ENCODE measurements at regions not wholly inside any gene's neighbourhood (a gene's known extent, or its start where the extent isn't known, plus 50 kb on each side); places are given as distances from the start of the nearest gene placed in this dataset.

GRCh38 chr9:30178610-30179009 is 2205.8 kb upstream of the ACO1 start:
- no peaks in the 10 kb centered on the region for H3K36me3 ChIP-seq (replicated peaks; ENCODE audit: insufficient read depth, low read length)
- H4K20me1 ChIP-seq (ENCODE audit: insufficient read depth, low read length): no peaks in the 10 kb centered on the region
- no peaks in the 10 kb centered on the region for H3K27me3 ChIP-seq (replicated peaks; ENCODE audit: insufficient read depth, low read length)
- H3K79me2 ChIP-seq (ENCODE audit: low read length): no peaks in the 10 kb centered on the region
- H3F3A ChIP-seq (ENCODE audit: insufficient read depth, low read length): no peaks in the 10 kb centered on the region
- H3K27ac ChIP-seq (ENCODE audit: low read length): no peak overlapping the region
- no peak overlapping the region for H3K4me2 ChIP-seq (ENCODE audit: low read depth, low read length)
- DNase-seq: no peak
- TF ChIP-seq EZH2 (optimal IDR thresholded peaks at IDR 0.05; ENCODE audit: low read depth, low read length) (no peak), EZH2phosphoT487 (IDR thresholded peaks at IDR 0.05; ENCODE audit: low read length) (no peak)
- TF ChIP-seq, protein P1, sequence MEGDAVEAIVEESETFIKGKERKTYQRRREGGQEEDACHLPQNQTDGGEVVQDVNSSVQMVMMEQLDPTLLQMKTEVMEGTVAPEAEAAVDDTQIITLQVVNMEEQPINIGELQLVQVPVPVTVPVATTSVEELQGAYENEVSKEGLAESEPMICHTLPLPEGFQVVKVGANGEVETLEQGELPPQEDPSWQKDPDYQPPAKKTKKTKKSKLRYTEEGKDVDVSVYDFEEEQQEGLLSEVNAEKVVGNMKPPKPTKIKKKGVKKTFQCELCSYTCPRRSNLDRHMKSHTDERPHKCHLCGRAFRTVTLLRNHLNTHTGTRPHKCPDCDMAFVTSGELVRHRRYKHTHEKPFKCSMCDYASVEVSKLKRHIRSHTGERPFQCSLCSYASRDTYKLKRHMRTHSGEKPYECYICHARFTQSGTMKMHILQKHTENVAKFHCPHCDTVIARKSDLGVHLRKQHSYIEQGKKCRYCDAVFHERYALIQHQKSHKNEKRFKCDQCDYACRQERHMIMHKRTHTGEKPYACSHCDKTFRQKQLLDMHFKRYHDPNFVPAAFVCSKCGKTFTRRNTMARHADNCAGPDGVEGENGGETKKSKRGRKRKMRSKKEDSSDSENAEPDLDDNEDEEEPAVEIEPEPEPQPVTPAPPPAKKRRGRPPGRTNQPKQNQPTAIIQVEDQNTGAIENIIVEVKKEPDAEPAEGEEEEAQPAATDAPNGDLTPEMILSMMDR (IDR thresholded peaks at IDR 0.05; ENCODE audit: low read length): no peak
- no peaks in the 10 kb centered on the region for H3K9me2 ChIP-seq (replicated peaks; ENCODE audit: insufficient read depth, low read length)
- no peak overlapping the region for H3K9ac ChIP-seq (ENCODE audit: low read length)
- no peaks in the 10 kb centered on the region for H3K9me3 ChIP-seq (replicated peaks; ENCODE audit: insufficient read depth, low read length)
- H2AFZ ChIP-seq (ENCODE audit: low read length): no peak overlapping the region
- H3K4me3 ChIP-seq (ENCODE audit: low read length): no peak overlapping the region
- no peaks in the 10 kb centered on the region for H3K4me1 ChIP-seq (ENCODE audit: low read length)

DNA sequence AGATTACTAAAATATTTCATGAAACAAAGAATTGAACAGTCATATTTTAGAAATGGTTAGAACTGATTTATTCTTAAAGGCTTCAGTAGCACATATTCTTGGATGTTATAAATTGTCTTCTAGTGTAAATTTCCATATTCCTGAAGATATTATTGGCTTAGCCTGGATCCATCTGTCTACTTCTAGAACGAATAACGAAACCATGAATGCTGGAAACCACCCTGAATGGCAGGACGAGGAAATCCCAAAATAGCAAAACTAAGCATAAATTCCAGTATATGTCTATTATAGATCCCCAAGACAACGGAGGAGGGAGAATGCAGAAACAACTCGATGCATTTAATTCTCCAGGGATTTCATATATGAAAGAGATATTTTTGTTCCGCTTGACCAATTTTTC is 2191.0 kb upstream of the ACO1 start:
- Histone ChIP-seq H3K27me3 (replicated peaks; ENCODE audit: insufficient read depth, low read length) (no peaks in the 10 kb centered on the region), H2AFZ (ENCODE audit: low read length) (no peak overlapping the region), H3K4me2 (ENCODE audit: low read depth, low read length) (no peak overlapping the region), H3K79me2 (ENCODE audit: low read length) (no peaks in the 10 kb centered on the region), H3K27ac (ENCODE audit: low read length) (no peak overlapping the region), H3K9me2 (replicated peaks; ENCODE audit: insufficient read depth, low read length) (no peaks in the 10 kb centered on the region), H3F3A (ENCODE audit: insufficient read depth, low read length) (no peaks in the 10 kb centered on the region), H3K4me1 (ENCODE audit: low read length) (no peaks in the 10 kb centered on the region), H3K9ac (ENCODE audit: low read length) (no peak overlapping the region), H3K9me3 (replicated peaks; ENCODE audit: insufficient read depth, low read length) (no peaks in the 10 kb centered on the region), H4K20me1 (ENCODE audit: insufficient read depth, low read length) (no peaks in the 10 kb centered on the region), H3K36me3 (replicated peaks; ENCODE audit: insufficient read depth, low read length) (no peaks in the 10 kb centered on the region), H3K4me3 (ENCODE audit: low read length) (no peak overlapping the region)
- TF ChIP-seq, protein P1 (IDR thresholded peaks at IDR 0.05; ENCODE audit: low read length): no peak
- TF ChIP-seq EZH2phosphoT487 (IDR thresholded peaks at IDR 0.05; ENCODE audit: low read length): no peak
- no peak for TF ChIP-seq EZH2 (optimal IDR thresholded peaks at IDR 0.05; ENCODE audit: low read depth, low read length)
- DNase-seq: no peak

DNA sequence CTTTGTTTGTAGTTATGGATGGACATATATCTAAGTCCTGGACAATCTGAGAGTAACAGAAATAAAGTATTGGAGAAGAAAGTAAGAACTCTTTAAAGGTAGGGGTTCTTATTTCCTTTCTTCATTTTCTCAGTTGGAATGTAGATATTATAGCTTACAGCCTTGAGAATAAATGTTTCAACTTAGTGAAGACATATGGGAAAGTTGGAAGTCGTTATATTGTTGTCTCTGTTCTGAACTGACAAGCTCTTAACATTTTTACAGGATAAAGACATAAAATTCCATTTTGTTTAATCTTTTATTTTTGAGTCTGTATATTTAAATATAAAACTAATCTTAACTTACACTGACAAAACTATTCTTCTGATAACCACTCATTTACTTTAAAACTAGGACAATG is 2187.5 kb upstream of the ACO1 start:
- H3K27me3 ChIP-seq (replicated peaks; ENCODE audit: insufficient read depth, low read length): no peaks in the 10 kb centered on the region
- no peak overlapping the region for H3K4me3 ChIP-seq (ENCODE audit: low read length)
- no peaks in the 10 kb centered on the region for H3F3A ChIP-seq (ENCODE audit: insufficient read depth, low read length)
- no peak for DNase-seq
- H4K20me1 ChIP-seq (ENCODE audit: insufficient read depth, low read length): no peaks in the 10 kb centered on the region
- no peak overlapping the region for H3K4me2 ChIP-seq (ENCODE audit: low read depth, low read length)
- no peaks in the 10 kb centered on the region for H3K4me1 ChIP-seq (ENCODE audit: low read length)
- H3K9me2 ChIP-seq (replicated peaks; ENCODE audit: insufficient read depth, low read length): no peaks in the 10 kb centered on the region
- no peak overlapping the region for H3K9ac ChIP-seq (ENCODE audit: low read length)
- H3K36me3 ChIP-seq (replicated peaks; ENCODE audit: insufficient read depth, low read length): no peaks in the 10 kb centered on the region
- H3K9me3 ChIP-seq (replicated peaks; ENCODE audit: insufficient read depth, low read length): no peaks in the 10 kb centered on the region
- H3K79me2 ChIP-seq (ENCODE audit: low read length): no peaks in the 10 kb centered on the region
- no peak overlapping the region for H3K27ac ChIP-seq (ENCODE audit: low read length)
- no peak overlapping the region for H2AFZ ChIP-seq (ENCODE audit: low read length)
- TF ChIP-seq EZH2phosphoT487 (IDR thresholded peaks at IDR 0.05; ENCODE audit: low read length) (no peak), EZH2 (optimal IDR thresholded peaks at IDR 0.05; ENCODE audit: low read depth, low read length) (no peak)
- TF ChIP-seq, protein P1 (IDR thresholded peaks at IDR 0.05; ENCODE audit: low read length): no peak
